ENCODE measurements at regions not wholly inside any gene's neighbourhood (a gene's known extent, or its start where the extent isn't known, plus 50 kb on each side); places are given as distances from the start of the nearest gene placed in this dataset.

DNA sequence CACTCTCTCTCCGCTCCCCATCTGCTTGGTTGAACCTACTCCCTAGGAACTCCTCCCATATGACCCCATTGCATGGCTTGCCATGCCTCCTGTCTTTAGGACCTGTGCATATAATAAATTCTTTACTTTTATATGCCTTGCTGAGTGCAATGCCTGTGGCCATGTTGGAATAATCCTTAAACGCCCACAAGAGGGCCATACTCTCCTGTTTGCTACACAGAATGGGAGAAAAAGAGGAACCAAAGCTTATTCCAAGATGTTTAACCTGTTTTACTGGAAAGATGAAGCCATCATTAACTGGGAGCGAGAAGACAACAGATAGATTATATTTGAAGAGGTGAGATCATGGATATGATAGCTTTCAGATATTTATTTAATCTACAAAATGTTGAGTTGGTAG is 1097.8 kb downstream of the NAALADL2 start:
- TF ChIP-seq, protein P1, sequence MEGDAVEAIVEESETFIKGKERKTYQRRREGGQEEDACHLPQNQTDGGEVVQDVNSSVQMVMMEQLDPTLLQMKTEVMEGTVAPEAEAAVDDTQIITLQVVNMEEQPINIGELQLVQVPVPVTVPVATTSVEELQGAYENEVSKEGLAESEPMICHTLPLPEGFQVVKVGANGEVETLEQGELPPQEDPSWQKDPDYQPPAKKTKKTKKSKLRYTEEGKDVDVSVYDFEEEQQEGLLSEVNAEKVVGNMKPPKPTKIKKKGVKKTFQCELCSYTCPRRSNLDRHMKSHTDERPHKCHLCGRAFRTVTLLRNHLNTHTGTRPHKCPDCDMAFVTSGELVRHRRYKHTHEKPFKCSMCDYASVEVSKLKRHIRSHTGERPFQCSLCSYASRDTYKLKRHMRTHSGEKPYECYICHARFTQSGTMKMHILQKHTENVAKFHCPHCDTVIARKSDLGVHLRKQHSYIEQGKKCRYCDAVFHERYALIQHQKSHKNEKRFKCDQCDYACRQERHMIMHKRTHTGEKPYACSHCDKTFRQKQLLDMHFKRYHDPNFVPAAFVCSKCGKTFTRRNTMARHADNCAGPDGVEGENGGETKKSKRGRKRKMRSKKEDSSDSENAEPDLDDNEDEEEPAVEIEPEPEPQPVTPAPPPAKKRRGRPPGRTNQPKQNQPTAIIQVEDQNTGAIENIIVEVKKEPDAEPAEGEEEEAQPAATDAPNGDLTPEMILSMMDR (conservative IDR thresholded peaks at IDR 0.05) = peak; percentile 63
- TF ChIP-seq EZH2 (IDR thresholded peaks at IDR 0.05; ENCODE audit: low read depth) = no peak

Measured in PC-9 (cell line).